ENCODE measurements at regions not wholly inside any gene's neighbourhood (a gene's known extent, or its start where the extent isn't known, plus 50 kb on each side); places are given as distances from the start of the nearest gene placed in this dataset.
"Not testable (repeated sequence)": the region's sequence is repeated elsewhere in the genome, so short reads cannot be mapped to it uniquely, and the experiment has no call there.

- DNase-seq (ENCODE audit: low read depth): peak; percentile 67
Observed at GRCh38 chr6:23537828-23538227, 588.2 kb upstream of the NRSN1 start.

GRCh38 chr6:23547851-23548250 is 578.2 kb upstream of the NRSN1 start:
- no peaks in the 10 kb centered on the region for H3K36me3 ChIP-seq (ENCODE audit: control insufficient read depth, insufficient read depth, low read length)
- DNase-seq (ENCODE audit: low read depth): no peak
- no peak for TF ChIP-seq CTCF (IDR thresholded peaks at IDR 0.05; ENCODE audit: insufficient read depth, low read length, severe bottlenecking)
- FAIRE-seq: no peak
- H3K4me3 ChIP-seq (ENCODE audit: low read depth, low read length): no peak overlapping the region
- H3K27me3 ChIP-seq (ENCODE audit: control insufficient read depth, insufficient read depth, low read length): peaks cover 1% of the 10 kb centered on the region

More at GRCh38 chr6:23537828-23538227, 588.2 kb upstream of the NRSN1 start:
- no peak for TF ChIP-seq CTCF (IDR thresholded peaks at IDR 0.05; ENCODE audit: insufficient read depth, low read length, severe bottlenecking)
- Histone ChIP-seq H3K36me3 (ENCODE audit: control insufficient read depth, insufficient read depth, low read length) (no peaks in the 10 kb centered on the region), H3K27me3 (ENCODE audit: control insufficient read depth, insufficient read depth, low read length) (no peaks in the 10 kb centered on the region), H3K4me3 (ENCODE audit: low read depth, low read length) (no peak overlapping the region)
- no peak for FAIRE-seq

GRCh38 chr6:23554953-23555352 is 571.1 kb upstream of the NRSN1 start:
- not testable (repeated sequence) for FAIRE-seq; H3K36me3 ChIP-seq (ENCODE audit: control insufficient read depth, insufficient read depth, low read length); H3K4me3 ChIP-seq (ENCODE audit: low read depth, low read length); DNase-seq (ENCODE audit: low read depth); H3K27me3 ChIP-seq (ENCODE audit: control insufficient read depth, insufficient read depth, low read length)

GRCh38 chr6:23559587-23560343 is 566.2 kb upstream of the NRSN1 start:
- no peaks in the 10 kb centered on the region for H3K27me3 ChIP-seq (ENCODE audit: control insufficient read depth, insufficient read depth, low read length)
- no peak overlapping the region for H3K4me3 ChIP-seq (ENCODE audit: low read depth, low read length)
- TF ChIP-seq CTCF (IDR thresholded peaks at IDR 0.05; ENCODE audit: insufficient read depth, low read length, severe bottlenecking): no peak
- FAIRE-seq: no peak
- no peaks in the 10 kb centered on the region for H3K36me3 ChIP-seq (ENCODE audit: control insufficient read depth, insufficient read depth, low read length)
- no peak for DNase-seq (ENCODE audit: low read depth)

GRCh38 chr6:23561732-23562131 is 564.3 kb upstream of the NRSN1 start:
- H3K36me3 ChIP-seq (ENCODE audit: control insufficient read depth, insufficient read depth, low read length): no peaks in the 10 kb centered on the region
- FAIRE-seq (no peak), DNase-seq (ENCODE audit: low read depth) (no peak)
- no peak overlapping the region for H3K4me3 ChIP-seq (ENCODE audit: low read depth, low read length)
- no peaks in the 10 kb centered on the region for H3K27me3 ChIP-seq (ENCODE audit: control insufficient read depth, insufficient read depth, low read length)
- TF ChIP-seq CTCF (IDR thresholded peaks at IDR 0.05; ENCODE audit: insufficient read depth, low read length, severe bottlenecking): no peak

GRCh38 chr6:23562554-23562953 is 563.5 kb upstream of the NRSN1 start:
- DNase-seq (ENCODE audit: low read depth): no peak
- no peaks in the 10 kb centered on the region for H3K36me3 ChIP-seq (ENCODE audit: control insufficient read depth, insufficient read depth, low read length)
- H3K27me3 ChIP-seq (ENCODE audit: control insufficient read depth, insufficient read depth, low read length): no peaks in the 10 kb centered on the region
- no peak for TF ChIP-seq CTCF (IDR thresholded peaks at IDR 0.05; ENCODE audit: insufficient read depth, low read length, severe bottlenecking)
- H3K4me3 ChIP-seq (ENCODE audit: low read depth, low read length): no peak overlapping the region
- FAIRE-seq: no peak

Data from bronchial epithelial cell (primary cell).